ENCODE measurements at regions not wholly inside any gene's neighbourhood (a gene's known extent, or its start where the extent isn't known, plus 50 kb on each side); places are given as distances from the start of the nearest gene placed in this dataset.

- Histone ChIP-seq H3K79me2 (ENCODE audit: control insufficient read depth, insufficient read depth, low read length) (no peaks in the 10 kb centered on the region), H3K4me2 (ENCODE audit: control insufficient read depth, extremely low read depth, insufficient read depth, low read depth, low read length) (no peak overlapping the region), H3K9me1 (ENCODE audit: control insufficient read depth, extremely low read depth, insufficient read depth, low read length) (no peaks in the 10 kb centered on the region), H3K4me3 (ENCODE audit: control insufficient read depth in 2 of 3, extremely low read depth in 1 of 3, insufficient read depth in 2 of 3, low read depth in 1 of 3, low read length in 3 of 3) (no peak overlapping the region), H3K4me1 (ENCODE audit: control insufficient read depth, extremely low read depth, insufficient read depth, low read length) (peaks cover 20% of the 10 kb centered on the region), H3K9me3 (ENCODE audit: control insufficient read depth, low read depth, low read length) (peaks cover 3% of the 10 kb centered on the region), H3K27me3 (ENCODE audit: control insufficient read depth, extremely low read depth, insufficient read depth, low read length) (no peaks in the 10 kb centered on the region), H3K9ac (ENCODE audit: control insufficient read depth, extremely low read depth, insufficient read depth, low read length) (no peak overlapping the region), H4K20me1 (ENCODE audit: control insufficient read depth, extremely low read depth, insufficient read depth, low read length) (no peaks in the 10 kb centered on the region), H2AFZ (ENCODE audit: control insufficient read depth, low read length) (no peak overlapping the region), H3K36me3 (ENCODE audit: control insufficient read depth in 2 of 2, extremely low read depth in 1 of 2, insufficient read depth in 2 of 2, low read length in 2 of 2) (no peaks in the 10 kb centered on the region), H3K27ac (ENCODE audit: control insufficient read depth, insufficient read depth, low read length) (no peak overlapping the region)
- FAIRE-seq (no peak), DNase-seq (ENCODE audit: low read depth, low spot score) (no peak)
- TF ChIP-seq CTCF (optimal IDR thresholded peaks at IDR 0.05 in 1 of 3, IDR thresholded peaks at IDR 0.05 in 1 of 3, conservative IDR thresholded peaks at IDR 0.05 in 1 of 3; ENCODE audit: extremely low read depth in 1 of 3, insufficient read depth in 2 of 3, low read length in 3 of 3) (no peak), EZH2 (IDR thresholded peaks at IDR 0.05; ENCODE audit: low read length) (no peak)
- dilution Hi-C loops (cut with MboI; ENCODE audit: extremely low pct_ligation_motif_present, low sequenced_read_pairs), result no loop called here
These were observed 108.4 kb downstream of the ESM1 start for GRCh38 chr5:54876976-54877375.

GRCh38 chr5:54876556-54876955 is 108.8 kb downstream of the ESM1 start:
- H4K20me1 ChIP-seq (ENCODE audit: control insufficient read depth, extremely low read depth, insufficient read depth, low read length), result no peaks in the 10 kb centered on the region
- H3K9me3 ChIP-seq (ENCODE audit: control insufficient read depth, low read depth, low read length), result peaks cover 3% of the 10 kb centered on the region
- H3K36me3 ChIP-seq (ENCODE audit: control insufficient read depth in 2 of 2, extremely low read depth in 1 of 2, insufficient read depth in 2 of 2, low read length in 2 of 2), result no peaks in the 10 kb centered on the region
- no peaks in the 10 kb centered on the region for H3K27me3 ChIP-seq (ENCODE audit: control insufficient read depth, extremely low read depth, insufficient read depth, low read length)
- H2AFZ ChIP-seq (ENCODE audit: control insufficient read depth, low read length), result no peak overlapping the region
- H3K27ac ChIP-seq (ENCODE audit: control insufficient read depth, insufficient read depth, low read length), result no peak overlapping the region
- TF ChIP-seq EZH2 (IDR thresholded peaks at IDR 0.05; ENCODE audit: low read length) (no peak), CTCF (optimal IDR thresholded peaks at IDR 0.05 in 1 of 3, IDR thresholded peaks at IDR 0.05 in 1 of 3, conservative IDR thresholded peaks at IDR 0.05 in 1 of 3; ENCODE audit: extremely low read depth in 1 of 3, insufficient read depth in 2 of 3, low read length in 3 of 3) (no peak)
- no peaks in the 10 kb centered on the region for H3K9me1 ChIP-seq (ENCODE audit: control insufficient read depth, extremely low read depth, insufficient read depth, low read length)
- no peak overlapping the region for H3K4me3 ChIP-seq (ENCODE audit: control insufficient read depth in 2 of 3, extremely low read depth in 1 of 3, insufficient read depth in 2 of 3, low read depth in 1 of 3, low read length in 3 of 3)
- no peaks in the 10 kb centered on the region for H3K79me2 ChIP-seq (ENCODE audit: control insufficient read depth, insufficient read depth, low read length)
- FAIRE-seq, result no peak
- dilution Hi-C loops (cut with MboI; ENCODE audit: extremely low pct_ligation_motif_present, low sequenced_read_pairs), result no loop called here
- peaks cover 16% of the 10 kb centered on the region for H3K4me1 ChIP-seq (ENCODE audit: control insufficient read depth, extremely low read depth, insufficient read depth, low read length)
- no peak overlapping the region for H3K9ac ChIP-seq (ENCODE audit: control insufficient read depth, extremely low read depth, insufficient read depth, low read length)
- DNase-seq (ENCODE audit: low read depth, low spot score), result no peak
- H3K4me2 ChIP-seq (ENCODE audit: control insufficient read depth, extremely low read depth, insufficient read depth, low read depth, low read length), result no peak overlapping the region

All from keratinocyte (primary cell).